Testis (tissue), 2 donors: ENCODE measurements at regions not wholly inside any gene's neighbourhood (a gene's known extent, or its start where the extent isn't known, plus 50 kb on each side); places are given as distances from the start of the nearest gene placed in this dataset.

Experiments
- CTCF ChIP-seq, 3 experiments: fragments of 450-650 bp in 2 of 3; fragments of 200-600 bp in 1 of 3; sonication (generic) in 1 of 3; IDR thresholded peaks; one replicate each; pipeline ENCODE4 v1.5.1; 2016 to 2019; ENCODE audit warnings: antibody characterized with exemption in 3 of 3, mild to moderate bottlenecking in 2 of 3, moderate library complexity in 1 of 3
- POLR2A ChIP-seq: fragments of 450-650 bp; IDR thresholded peaks from one replicate; pipeline ENCODE4 v1.6.1; 2017; ENCODE audit warnings: antibody characterized with exemption, mild to moderate bottlenecking, moderate library complexity

GRCh38 chr3:104245981-104246380, 1120.7 kb upstream of the ALCAM start:
- TF ChIP-seq CTCF (IDR thresholded peaks at IDR 0.05) (no peak), POLR2A (no peak)
